BE2C (cell line): ENCODE measurements at regions not wholly inside any gene's neighbourhood (a gene's known extent, or its start where the extent isn't known, plus 50 kb on each side); places are given as distances from the start of the nearest gene placed in this dataset.

ENCODE experiments used
- DNase-seq: peaks from one replicate; pipeline ENCODE4 v3.0.0-alpha.2; 2020
- H3K27me3 ChIP-seq: fragments of 250-450 bp; sonication (Bioruptor Pico); 2 replicates; pipeline ENCODE4 v1.5.1; 2020; ENCODE audit warnings: mild to moderate bottlenecking
- H3K36me3 ChIP-seq: fragments of 250-450 bp; sonication (Bioruptor Pico); 2 replicates; pipeline ENCODE4 v1.5.1; 2020; ENCODE audit warnings: mild to moderate bottlenecking
- H3K4me1 ChIP-seq: fragments of 250-450 bp; sonication (Bioruptor Pico); 2 replicates; pipeline ENCODE4 v1.5.1; 2020
- H3K4me3 ChIP-seq: 2 replicates; pipeline ENCODE4 v1.5.1; 2011; ENCODE audit warnings: low read depth, low read length
- H3K9me3 ChIP-seq: fragments of 250-450 bp; sonication (Bioruptor Pico); 2 replicates; pipeline ENCODE4 v1.5.1; 2020
- CTCF ChIP-seq: IDR thresholded peaks from 2 replicates; pipeline ENCODE4 v1.5.1; 2012; ENCODE audit warnings: mild to moderate bottlenecking, low read depth, low read length

GRCh38 chr3:67983166-67983565 is 328.8 kb upstream of the SUCLG2 start:
- H3K27me3 ChIP-seq = no peaks in the 10 kb centered on the region
- TF ChIP-seq CTCF = no peak
- DNase-seq = no peak
- H3K4me3 ChIP-seq = no peak overlapping the region
- H3K9me3 ChIP-seq = no peaks in the 10 kb centered on the region
- no peaks in the 10 kb centered on the region for H3K4me1 ChIP-seq
- H3K36me3 ChIP-seq = no peaks in the 10 kb centered on the region

DNA sequence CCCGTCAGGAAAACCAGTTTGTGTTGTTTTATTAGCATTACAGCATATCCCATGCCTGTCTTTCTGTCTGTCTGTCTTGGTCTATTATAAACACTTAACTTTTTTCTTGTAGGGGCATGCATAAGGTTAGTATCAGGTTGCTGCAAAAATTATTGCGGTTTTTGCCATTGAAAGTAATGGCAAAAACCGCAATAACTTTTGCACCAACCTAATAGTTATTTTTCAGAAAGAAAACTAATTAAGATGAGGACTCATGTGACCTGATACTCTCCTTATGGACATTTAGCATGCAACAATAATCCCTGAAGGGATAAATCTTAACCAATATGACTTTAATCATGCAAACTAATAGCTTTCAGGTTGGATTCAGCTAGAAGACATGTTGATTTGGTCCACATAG is 326.7 kb upstream of the SUCLG2 start:
- DNase-seq = no peak
- no peak for TF ChIP-seq CTCF
- no peak overlapping the region for H3K4me3 ChIP-seq

DNA sequence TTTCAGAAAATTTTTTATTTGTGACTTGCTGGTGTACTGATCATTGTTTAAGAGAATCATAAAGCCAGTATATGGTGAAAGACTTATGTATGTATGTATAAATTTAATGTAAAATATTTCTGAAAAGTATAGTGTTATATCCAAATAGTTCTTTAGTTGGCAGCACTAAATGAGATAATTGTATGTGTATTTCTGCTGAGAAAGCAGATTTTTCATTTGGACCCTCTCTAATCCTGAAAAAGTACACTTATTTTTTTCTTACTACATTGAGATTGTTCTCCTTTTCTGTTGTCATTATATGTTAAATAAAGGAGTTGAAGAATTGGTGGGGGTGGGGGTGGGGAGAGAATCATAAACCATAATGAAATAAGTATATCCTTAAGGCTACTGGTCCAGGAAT is 324.9 kb upstream of the SUCLG2 start:
- Histone ChIP-seq H3K4me1 (no peaks in the 10 kb centered on the region), H3K36me3 (no peaks in the 10 kb centered on the region), H3K4me3 (no peak overlapping the region), H3K9me3 (no peaks in the 10 kb centered on the region), H3K27me3 (no peaks in the 10 kb centered on the region)
- TF ChIP-seq CTCF = no peak
- no peak for DNase-seq

More for the DNA sequence above, 326.7 kb upstream of the SUCLG2 start:
- H3K4me1 ChIP-seq = no peaks in the 10 kb centered on the region
- H3K9me3 ChIP-seq = no peaks in the 10 kb centered on the region
- H3K27me3 ChIP-seq = no peaks in the 10 kb centered on the region
- H3K36me3 ChIP-seq = no peaks in the 10 kb centered on the region

GRCh38 chr3:67977762-67978161 is 323.4 kb upstream of the SUCLG2 start:
- H3K36me3 ChIP-seq = no peaks in the 10 kb centered on the region
- TF ChIP-seq CTCF = no peak
- H3K27me3 ChIP-seq = no peaks in the 10 kb centered on the region
- no peak overlapping the region for H3K4me3 ChIP-seq
- no peaks in the 10 kb centered on the region for H3K9me3 ChIP-seq
- no peak for DNase-seq
- no peaks in the 10 kb centered on the region for H3K4me1 ChIP-seq

DNA sequence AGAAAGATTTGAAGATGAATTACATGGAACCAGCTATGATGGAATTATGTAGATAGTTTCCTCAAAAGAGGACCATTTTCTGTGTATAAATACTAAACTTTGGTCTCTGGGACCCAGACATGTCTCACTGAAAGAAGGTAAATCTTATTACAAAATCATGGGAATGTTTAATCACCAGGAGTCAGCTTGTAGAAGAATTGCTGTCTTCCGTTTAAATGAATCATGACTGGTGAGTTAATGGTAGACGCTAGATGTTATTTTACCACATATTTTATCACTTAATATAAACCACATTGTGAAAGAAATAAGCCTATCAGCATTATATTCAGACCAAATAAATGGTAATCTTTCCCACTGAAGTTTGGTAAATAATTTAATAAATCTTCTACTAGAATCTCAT is 322.3 kb upstream of the SUCLG2 start:
- no peaks in the 10 kb centered on the region for H3K27me3 ChIP-seq
- no peaks in the 10 kb centered on the region for H3K4me1 ChIP-seq
- no peak for TF ChIP-seq CTCF
- no peaks in the 10 kb centered on the region for H3K9me3 ChIP-seq
- no peak overlapping the region for H3K4me3 ChIP-seq
- no peaks in the 10 kb centered on the region for H3K36me3 ChIP-seq
- no peak for DNase-seq

DNA sequence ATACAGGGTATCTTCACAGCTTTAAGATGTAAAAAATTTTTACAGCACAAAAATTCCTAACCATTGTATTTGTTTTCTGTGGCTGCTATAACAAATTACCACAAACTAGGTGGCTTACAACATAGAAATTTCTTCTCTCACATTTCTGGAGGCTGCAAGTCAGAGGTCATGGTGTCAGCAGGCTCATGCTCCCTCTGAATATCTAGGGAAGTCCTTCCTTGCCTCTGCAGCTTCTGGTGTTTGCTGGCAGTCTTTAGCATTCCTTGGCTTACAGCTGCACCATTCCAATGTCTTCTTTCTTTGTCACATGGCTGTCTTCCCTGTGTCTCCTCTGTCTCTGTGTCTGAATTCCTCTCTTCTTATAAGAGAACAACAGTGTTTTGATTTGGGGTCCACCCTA is 310.2 kb upstream of the SUCLG2 start:
- no peaks in the 10 kb centered on the region for H3K9me3 ChIP-seq
- H3K4me1 ChIP-seq = no peaks in the 10 kb centered on the region
- no peak for TF ChIP-seq CTCF
- DNase-seq = no peak
- no peaks in the 10 kb centered on the region for H3K27me3 ChIP-seq
- H3K36me3 ChIP-seq = no peaks in the 10 kb centered on the region
- H3K4me3 ChIP-seq = no peak overlapping the region
